ENCODE measurements at regions not wholly inside any gene's neighbourhood (a gene's known extent, or its start where the extent isn't known, plus 50 kb on each side); places are given as distances from the start of the nearest gene placed in this dataset.

GRCh38 chr11:116513278-116513823 lies 259.4 kb downstream of the BUD13 start:
- Mint-ChIP-seq H3K9me3 (peaks cover 0 to 3% (median 0%) of the 10 kb centered on the region in 7 donors), H3K27ac (no peak overlapping the region), H3K27me3 (peaks cover 23 to 54% (median 26%) of the 10 kb centered on the region in 3 donors), H3K36me3 (no peaks in the 10 kb centered on the region), H3K4me1 (no peaks in the 10 kb centered on the region), H3K4me3 (no peak overlapping the region)
- no peak for DNase-seq
- ATAC-seq (ENCODE audit: low read depth in 2 of 2) = no peak

GRCh38 chr11:116512841-116513240 lies 259.9 kb downstream of the BUD13 start:
- DNase-seq (no peak), ATAC-seq (ENCODE audit: low read depth in 2 of 2) (no peak)
- Mint-ChIP-seq H3K27ac (no peak overlapping the region), H3K4me1 (no peaks in the 10 kb centered on the region), H3K27me3 (peaks cover 21 to 54% (median 24%) of the 10 kb centered on the region in 3 donors), H3K4me3 (no peak overlapping the region), H3K9me3 (peaks cover 0 to 3% (median 0%) of the 10 kb centered on the region in 7 donors), H3K36me3 (no peaks in the 10 kb centered on the region)

- Mint-ChIP-seq H3K4me3 (no peak overlapping the region), H3K4me1 (no peaks in the 10 kb centered on the region), H3K27me3 (peaks cover 16 to 55% (median 29%) of the 10 kb centered on the region in 3 donors), H3K9me3 (peaks cover 0 to 3% (median 0%) of the 10 kb centered on the region in 7 donors), H3K27ac (no peak overlapping the region), H3K36me3 (no peaks in the 10 kb centered on the region)
- ATAC-seq (ENCODE audit: low read depth in 2 of 2) (no peak), DNase-seq (no peak)
Measured at GRCh38 chr11:116511684-116512083, 261.1 kb downstream of the BUD13 start.

GRCh38 chr11:116510886-116511650 lies 261.7 kb downstream of the BUD13 start:
- no peak overlapping the region for H3K4me3 Mint-ChIP-seq
- DNase-seq (no peak), ATAC-seq (ENCODE audit: low read depth in 2 of 2) (no peak)
- no peaks in the 10 kb centered on the region for H3K36me3 Mint-ChIP-seq
- peaks cover 18 to 61% (median 35%) of the 10 kb centered on the region in 3 donors for H3K27me3 Mint-ChIP-seq
- peaks cover 0 to 3% (median 0%) of the 10 kb centered on the region in 7 donors for H3K9me3 Mint-ChIP-seq
- no peak overlapping the region for H3K27ac Mint-ChIP-seq
- no peaks in the 10 kb centered on the region for H3K4me1 Mint-ChIP-seq

- Mint-ChIP-seq H3K4me3 (no peak overlapping the region), H3K27ac (no peak overlapping the region), H3K9me3 (peaks cover 0 to 3% (median 0%) of the 10 kb centered on the region in 7 donors), H3K27me3 (peaks cover 21 to 63% (median 38%) of the 10 kb centered on the region in 3 donors), H3K4me1 (no peaks in the 10 kb centered on the region), H3K36me3 (no peaks in the 10 kb centered on the region)
- DNase-seq = no peak
- no peak for ATAC-seq (ENCODE audit: low read depth in 2 of 2)
Measured at GRCh38 chr11:116510166-116510565, 262.6 kb downstream of the BUD13 start.

- Mint-ChIP-seq H3K4me1 (no peaks in the 10 kb centered on the region), H3K4me3 (peak overlapping the region in 1 of 8 donors; percentile 53), H3K36me3 (no peaks in the 10 kb centered on the region), H3K9me3 (peaks cover 0 to 3% (median 0%) of the 10 kb centered on the region in 7 donors), H3K27ac (no peak overlapping the region), H3K27me3 (peaks cover 23 to 67% (median 43%) of the 10 kb centered on the region in 3 donors)
- ATAC-seq (ENCODE audit: low read depth in 2 of 2) (no peak), DNase-seq (no peak)
Measured at GRCh38 chr11:116509551-116509950, 263.2 kb downstream of the BUD13 start.

GRCh38 chr11:116507849-116508695 lies 264.7 kb downstream of the BUD13 start:
- DNase-seq (no peak), ATAC-seq (ENCODE audit: low read depth in 2 of 2) (no peak)
- H3K27me3 Mint-ChIP-seq = peaks cover 35 to 73% (median 57%) of the 10 kb centered on the region in 3 donors
- peaks cover 0 to 2% (median 0%) of the 10 kb centered on the region in 7 donors for H3K9me3 Mint-ChIP-seq
- no peak overlapping the region for H3K4me3 Mint-ChIP-seq
- H3K27ac Mint-ChIP-seq = peak overlapping the region in 1 of 6 donors; percentile 44
- no peaks in the 10 kb centered on the region for H3K36me3 Mint-ChIP-seq
- no peaks in the 10 kb centered on the region for H3K4me1 Mint-ChIP-seq

GRCh38 chr11:116507016-116507415 lies 265.8 kb downstream of the BUD13 start:
- H3K36me3 Mint-ChIP-seq = no peaks in the 10 kb centered on the region
- H3K27me3 Mint-ChIP-seq = peaks cover 38 to 83% (median 68%) of the 10 kb centered on the region in 3 donors
- no peak overlapping the region for H3K4me3 Mint-ChIP-seq
- no peak for ATAC-seq (ENCODE audit: low read depth in 2 of 2)
- no peak for DNase-seq
- H3K27ac Mint-ChIP-seq = no peak overlapping the region
- H3K9me3 Mint-ChIP-seq = peaks cover 0 to 2% (median 0%) of the 10 kb centered on the region in 7 donors
- no peaks in the 10 kb centered on the region for H3K4me1 Mint-ChIP-seq

GRCh38 chr11:116506263-116506825 lies 266.4 kb downstream of the BUD13 start:
- no peak for DNase-seq
- no peak for ATAC-seq (ENCODE audit: low read depth in 2 of 2)
- Mint-ChIP-seq H3K27me3 (peaks cover 43 to 90% (median 75%) of the 10 kb centered on the region in 3 donors), H3K36me3 (no peaks in the 10 kb centered on the region), H3K9me3 (peaks cover 0 to 3% (median 0%) of the 10 kb centered on the region in 7 donors), H3K27ac (no peak overlapping the region), H3K4me3 (no peak overlapping the region), H3K4me1 (no peaks in the 10 kb centered on the region)

- DNase-seq (no peak), ATAC-seq (ENCODE audit: low read depth in 2 of 2) (no peak)
- Mint-ChIP-seq H3K36me3 (no peaks in the 10 kb centered on the region), H3K27me3 (peaks cover 43 to 97% (median 82%) of the 10 kb centered on the region in 3 donors), H3K27ac (no peak overlapping the region), H3K9me3 (peaks cover 0 to 3% (median 0%) of the 10 kb centered on the region in 7 donors), H3K4me3 (no peak overlapping the region), H3K4me1 (peaks cover 0 to 4% (median 0%) of the 10 kb centered on the region in 3 donors)
Measured at GRCh38 chr11:116505298-116506262, 267.2 kb downstream of the BUD13 start.

GRCh38 chr11:116504541-116505297 lies 268.1 kb downstream of the BUD13 start:
- H3K27ac Mint-ChIP-seq = no peak overlapping the region

More at GRCh38 chr11:116504541-116505297, 268.1 kb downstream of the BUD13 start:
- Mint-ChIP-seq H3K36me3 (no peaks in the 10 kb centered on the region), H3K4me1 (peaks cover 0 to 4% (median 0%) of the 10 kb centered on the region in 3 donors), H3K27me3 (peaks cover 43 to 94% (median 90%) of the 10 kb centered on the region in 3 donors), H3K9me3 (peaks cover 0 to 3% (median 0%) of the 10 kb centered on the region in 7 donors), H3K4me3 (peak overlapping the region in 1 of 8 donors; percentile 63)
- DNase-seq (no peak), ATAC-seq (ENCODE audit: low read depth in 2 of 2) (no peak)
